ENCODE measurements at regions not wholly inside any gene's neighbourhood (a gene's known extent, or its start where the extent isn't known, plus 50 kb on each side); places are given as distances from the start of the nearest gene placed in this dataset.

DNA sequence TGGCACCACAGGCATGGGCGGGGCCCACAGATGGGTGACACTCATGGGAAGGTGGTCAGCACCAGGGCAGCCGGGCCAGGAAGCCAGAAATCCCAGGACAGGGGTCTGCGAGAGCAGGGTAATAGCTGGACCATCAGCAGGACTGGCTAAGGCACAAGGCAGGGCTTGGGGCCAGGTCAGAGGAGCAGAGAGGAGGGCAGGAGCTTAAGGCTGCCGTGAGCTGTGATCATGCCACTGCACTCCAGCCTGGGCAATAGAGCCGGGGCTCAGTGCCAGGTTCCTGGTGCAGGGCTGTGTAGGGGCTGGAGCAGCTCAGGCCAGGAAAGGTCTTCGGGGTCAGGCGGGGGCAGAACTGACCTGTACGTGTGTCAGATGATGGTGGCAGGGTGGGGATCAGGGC, 64.2 kb upstream of the LINGO1 start (continued):
- TF ChIP-seq ZC3H4 (CRISPR knock-in tag; IDR thresholded peaks at IDR 0.05; ENCODE audit: borderline replicate concordance) (no peak), TOE1 (CRISPR knock-in tag; IDR thresholded peaks at IDR 0.05) (no peak), ZNF224 (CRISPR knock-in tag; IDR thresholded peaks at IDR 0.05) (no peak), ZNF780A (CRISPR knock-in tag; IDR thresholded peaks at IDR 0.05) (no peak), ZNF275 (CRISPR knock-in tag; IDR thresholded peaks at IDR 0.05; ENCODE audit: borderline replicate concordance) (no peak), TBL1XR1 (IDR thresholded peaks at IDR 0.05; ENCODE audit: borderline replicate concordance, low read length, partially characterized antibody) (no peak), PTBP1 (IDR thresholded peaks at IDR 0.05; ENCODE audit: low read depth, low read length, poor library complexity, severe bottlenecking) (no peak), TGIF2 (CRISPR knock-in tag; IDR thresholded peaks at IDR 0.05) (no peak)
- TF ChIP-seq, protein P1, sequence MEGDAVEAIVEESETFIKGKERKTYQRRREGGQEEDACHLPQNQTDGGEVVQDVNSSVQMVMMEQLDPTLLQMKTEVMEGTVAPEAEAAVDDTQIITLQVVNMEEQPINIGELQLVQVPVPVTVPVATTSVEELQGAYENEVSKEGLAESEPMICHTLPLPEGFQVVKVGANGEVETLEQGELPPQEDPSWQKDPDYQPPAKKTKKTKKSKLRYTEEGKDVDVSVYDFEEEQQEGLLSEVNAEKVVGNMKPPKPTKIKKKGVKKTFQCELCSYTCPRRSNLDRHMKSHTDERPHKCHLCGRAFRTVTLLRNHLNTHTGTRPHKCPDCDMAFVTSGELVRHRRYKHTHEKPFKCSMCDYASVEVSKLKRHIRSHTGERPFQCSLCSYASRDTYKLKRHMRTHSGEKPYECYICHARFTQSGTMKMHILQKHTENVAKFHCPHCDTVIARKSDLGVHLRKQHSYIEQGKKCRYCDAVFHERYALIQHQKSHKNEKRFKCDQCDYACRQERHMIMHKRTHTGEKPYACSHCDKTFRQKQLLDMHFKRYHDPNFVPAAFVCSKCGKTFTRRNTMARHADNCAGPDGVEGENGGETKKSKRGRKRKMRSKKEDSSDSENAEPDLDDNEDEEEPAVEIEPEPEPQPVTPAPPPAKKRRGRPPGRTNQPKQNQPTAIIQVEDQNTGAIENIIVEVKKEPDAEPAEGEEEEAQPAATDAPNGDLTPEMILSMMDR (CRISPR knock-in tag; IDR thresholded peaks at IDR 0.05) = no peak
- TF ChIP-seq, protein P2, sequence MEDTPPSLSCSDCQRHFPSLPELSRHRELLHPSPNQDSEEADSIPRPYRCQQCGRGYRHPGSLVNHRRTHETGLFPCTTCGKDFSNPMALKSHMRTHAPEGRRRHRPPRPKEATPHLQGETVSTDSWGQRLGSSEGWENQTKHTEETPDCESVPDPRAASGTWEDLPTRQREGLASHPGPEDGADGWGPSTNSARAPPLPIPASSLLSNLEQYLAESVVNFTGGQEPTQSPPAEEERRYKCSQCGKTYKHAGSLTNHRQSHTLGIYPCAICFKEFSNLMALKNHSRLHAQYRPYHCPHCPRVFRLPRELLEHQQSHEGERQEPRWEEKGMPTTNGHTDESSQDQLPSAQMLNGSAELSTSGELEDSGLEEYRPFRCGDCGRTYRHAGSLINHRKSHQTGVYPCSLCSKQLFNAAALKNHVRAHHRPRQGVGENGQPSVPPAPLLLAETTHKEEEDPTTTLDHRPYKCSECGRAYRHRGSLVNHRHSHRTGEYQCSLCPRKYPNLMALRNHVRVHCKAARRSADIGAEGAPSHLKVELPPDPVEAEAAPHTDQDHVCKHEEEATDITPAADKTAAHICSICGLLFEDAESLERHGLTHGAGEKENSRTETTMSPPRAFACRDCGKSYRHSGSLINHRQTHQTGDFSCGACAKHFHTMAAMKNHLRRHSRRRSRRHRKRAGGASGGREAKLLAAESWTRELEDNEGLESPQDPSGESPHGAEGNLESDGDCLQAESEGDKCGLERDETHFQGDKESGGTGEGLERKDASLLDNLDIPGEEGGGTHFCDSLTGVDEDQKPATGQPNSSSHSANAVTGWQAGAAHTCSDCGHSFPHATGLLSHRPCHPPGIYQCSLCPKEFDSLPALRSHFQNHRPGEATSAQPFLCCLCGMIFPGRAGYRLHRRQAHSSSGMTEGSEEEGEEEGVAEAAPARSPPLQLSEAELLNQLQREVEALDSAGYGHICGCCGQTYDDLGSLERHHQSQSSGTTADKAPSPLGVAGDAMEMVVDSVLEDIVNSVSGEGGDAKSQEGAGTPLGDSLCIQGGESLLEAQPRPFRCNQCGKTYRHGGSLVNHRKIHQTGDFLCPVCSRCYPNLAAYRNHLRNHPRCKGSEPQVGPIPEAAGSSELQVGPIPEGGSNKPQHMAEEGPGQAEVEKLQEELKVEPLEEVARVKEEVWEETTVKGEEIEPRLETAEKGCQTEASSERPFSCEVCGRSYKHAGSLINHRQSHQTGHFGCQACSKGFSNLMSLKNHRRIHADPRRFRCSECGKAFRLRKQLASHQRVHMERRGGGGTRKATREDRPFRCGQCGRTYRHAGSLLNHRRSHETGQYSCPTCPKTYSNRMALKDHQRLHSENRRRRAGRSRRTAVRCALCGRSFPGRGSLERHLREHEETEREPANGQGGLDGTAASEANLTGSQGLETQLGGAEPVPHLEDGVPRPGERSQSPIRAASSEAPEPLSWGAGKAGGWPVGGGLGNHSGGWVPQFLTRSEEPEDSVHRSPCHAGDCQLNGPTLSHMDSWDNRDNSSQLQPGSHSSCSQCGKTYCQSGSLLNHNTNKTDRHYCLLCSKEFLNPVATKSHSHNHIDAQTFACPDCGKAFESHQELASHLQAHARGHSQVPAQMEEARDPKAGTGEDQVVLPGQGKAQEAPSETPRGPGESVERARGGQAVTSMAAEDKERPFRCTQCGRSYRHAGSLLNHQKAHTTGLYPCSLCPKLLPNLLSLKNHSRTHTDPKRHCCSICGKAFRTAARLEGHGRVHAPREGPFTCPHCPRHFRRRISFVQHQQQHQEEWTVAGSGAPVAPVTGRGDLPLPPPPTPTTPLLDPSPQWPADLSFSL (CRISPR knock-in tag; IDR thresholded peaks at IDR 0.05) = no peak
